Activated CD4-positive, alpha-beta T cell treated with anti-CD3 and anti-CD28 coated beads, Interleukin-2, amount 10 ng/mL, durations not matched to agents 7 days and 5 days (primary cell): ENCODE measurements at regions not wholly inside any gene's neighbourhood (a gene's known extent, or its start where the extent isn't known, plus 50 kb on each side); places are given as distances from the start of the nearest gene placed in this dataset.

Experiments
- CTCF ChIA-PET: fragments of 350-600 bp; sonication (Branson Sonifier 250); formaldehyde crosslinking; loops from one replicate; lab custom pipeline; 2021; ENCODE audit warnings: antibody characterized with exemption; lab: Charles Lee
- POLR2A ChIA-PET: fragments of 350-600 bp; sonication (Branson Sonifier 250); formaldehyde crosslinking; loops from one replicate; lab custom pipeline; 2021; ENCODE audit warnings: antibody characterized with exemption; lab: Charles Lee
- DNase-seq: peaks from one replicate; pipeline ENCODE4 v3.0.0-alpha.2; 2020
- H3K27ac Mint-ChIP-seq: one replicate; pipeline ENCODE4 v1.8.0; 2021; ENCODE audit warnings: mild to moderate bottlenecking, moderate library complexity, mixed read lengths
- H3K27me3 Mint-ChIP-seq: one replicate; pipeline ENCODE4 v1.8.0; 2021; ENCODE audit warnings: mixed read lengths
- H3K36me3 Mint-ChIP-seq: one replicate; pipeline ENCODE4 v1.8.0; 2021; ENCODE audit warnings: low read depth, mixed read lengths
- H3K4me1 Mint-ChIP-seq: one replicate; pipeline ENCODE4 v1.8.0; 2021; ENCODE audit warnings: mixed read lengths
- H3K4me3 Mint-ChIP-seq: one replicate; pipeline ENCODE4 v1.8.0; 2021; ENCODE audit warnings: mild to moderate bottlenecking, moderate library complexity, mixed read lengths
- H3K9me3 Mint-ChIP-seq: one replicate; pipeline ENCODE4 v1.8.0; 2021; ENCODE audit warnings: mixed read lengths

- Mint-ChIP-seq H3K4me1 (no peaks in the 10 kb centered on the region), H3K36me3 (no peaks in the 10 kb centered on the region), H3K27ac (no peak overlapping the region), H3K9me3 (no peaks in the 10 kb centered on the region), H3K27me3 (no peaks in the 10 kb centered on the region), H3K4me3 (no peak overlapping the region)
- ChIA-PET POLR2A (no interaction called here), CTCF (no interaction called here)
- no peak for DNase-seq
These were observed 65.0 kb downstream of the CBLN1 start for GRCh38 chr16:49216593-49216992.

GRCh38 chr16:49213594-49213993 lies 68.0 kb downstream of the CBLN1 start:
- no peak overlapping the region for H3K27ac Mint-ChIP-seq
- no peak for DNase-seq
- no peaks in the 10 kb centered on the region for H3K36me3 Mint-ChIP-seq
- no peaks in the 10 kb centered on the region for H3K27me3 Mint-ChIP-seq
- H3K9me3 Mint-ChIP-seq, result no peaks in the 10 kb centered on the region
- POLR2A ChIA-PET, result no interaction called here
- CTCF ChIA-PET, result no interaction called here
- no peak overlapping the region for H3K4me3 Mint-ChIP-seq
- no peaks in the 10 kb centered on the region for H3K4me1 Mint-ChIP-seq

- Mint-ChIP-seq H3K4me1 (no peaks in the 10 kb centered on the region), H3K27me3 (no peaks in the 10 kb centered on the region), H3K36me3 (no peaks in the 10 kb centered on the region), H3K27ac (no peak overlapping the region), H3K9me3 (no peaks in the 10 kb centered on the region), H3K4me3 (no peak overlapping the region)
- ChIA-PET CTCF (no interaction called here), POLR2A (no interaction called here)
- DNase-seq, result no peak
These were observed 77.4 kb downstream of the CBLN1 start for GRCh38 chr16:49204191-49204590.

GRCh38 chr16:49203361-49203760 lies 78.3 kb downstream of the CBLN1 start:
- no peak overlapping the region for H3K4me3 Mint-ChIP-seq
- no peaks in the 10 kb centered on the region for H3K9me3 Mint-ChIP-seq
- no peaks in the 10 kb centered on the region for H3K36me3 Mint-ChIP-seq
- POLR2A ChIA-PET, result no interaction called here
- CTCF ChIA-PET, result no interaction called here
- no peak overlapping the region for H3K27ac Mint-ChIP-seq
- no peaks in the 10 kb centered on the region for H3K27me3 Mint-ChIP-seq
- no peak for DNase-seq
- H3K4me1 Mint-ChIP-seq, result no peaks in the 10 kb centered on the region

- H3K9me3 Mint-ChIP-seq, result no peaks in the 10 kb centered on the region
- H3K27me3 Mint-ChIP-seq, result no peaks in the 10 kb centered on the region
- H3K4me1 Mint-ChIP-seq, result no peaks in the 10 kb centered on the region
- no peak overlapping the region for H3K4me3 Mint-ChIP-seq
- DNase-seq, result no peak
- ChIA-PET POLR2A (no interaction called here), CTCF (no interaction called here)
- H3K27ac Mint-ChIP-seq, result no peak overlapping the region
- H3K36me3 Mint-ChIP-seq, result no peaks in the 10 kb centered on the region
These were observed 80.5 kb downstream of the CBLN1 start for GRCh38 chr16:49201118-49201517.

GRCh38 chr16:49200223-49200820 lies 81.3 kb downstream of the CBLN1 start:
- CTCF ChIA-PET, result no interaction called here
- H3K27me3 Mint-ChIP-seq, result no peaks in the 10 kb centered on the region
- no peak overlapping the region for H3K4me3 Mint-ChIP-seq
- no peaks in the 10 kb centered on the region for H3K36me3 Mint-ChIP-seq
- DNase-seq, result no peak
- H3K9me3 Mint-ChIP-seq, result no peaks in the 10 kb centered on the region
- H3K4me1 Mint-ChIP-seq, result no peaks in the 10 kb centered on the region
- no peak overlapping the region for H3K27ac Mint-ChIP-seq
- POLR2A ChIA-PET, result no interaction called here

- Mint-ChIP-seq H3K27ac (no peak overlapping the region), H3K27me3 (no peaks in the 10 kb centered on the region), H3K4me3 (no peak overlapping the region), H3K9me3 (no peaks in the 10 kb centered on the region), H3K4me1 (no peaks in the 10 kb centered on the region), H3K36me3 (no peaks in the 10 kb centered on the region)
- no peak for DNase-seq
- ChIA-PET POLR2A (no interaction called here), CTCF (no interaction called here)
These were observed 86.4 kb downstream of the CBLN1 start for GRCh38 chr16:49195237-49195548.

DNA sequence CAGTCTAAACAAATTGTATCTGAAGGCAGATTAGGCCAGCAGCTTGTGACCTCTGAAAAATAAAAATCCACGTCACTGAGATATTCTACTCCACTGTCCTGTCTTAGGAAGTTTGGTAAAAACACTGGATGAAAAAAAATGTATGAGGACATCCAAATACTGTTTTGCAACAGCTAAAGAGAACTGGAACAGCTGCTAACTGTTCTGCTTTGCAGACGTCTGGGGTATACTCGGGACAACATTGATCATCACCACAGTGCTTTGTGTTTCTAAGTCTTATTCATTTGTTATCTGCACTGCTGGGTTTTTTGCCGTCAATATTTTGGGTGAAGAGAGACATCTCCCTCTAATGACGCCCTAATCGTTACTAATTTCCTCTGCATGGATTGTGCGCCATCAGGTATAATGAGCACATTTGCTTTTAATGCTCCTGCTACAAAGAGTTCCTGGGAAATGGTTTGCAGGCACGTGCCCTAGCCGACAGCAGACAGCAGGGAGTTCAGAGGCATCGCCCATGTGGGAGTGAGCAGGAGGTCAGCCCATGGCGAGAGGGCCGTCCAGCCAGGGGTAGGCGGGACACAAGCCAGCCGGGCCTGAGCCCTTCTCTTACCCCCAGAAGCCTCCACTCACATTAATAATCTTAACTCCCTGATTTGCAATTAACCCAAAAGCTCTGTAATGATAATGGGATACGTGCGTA lies 87.0 kb downstream of the CBLN1 start:
- H3K4me1 Mint-ChIP-seq, result no peaks in the 10 kb centered on the region
- no peak for DNase-seq
- no peaks in the 10 kb centered on the region for H3K9me3 Mint-ChIP-seq
- H3K4me3 Mint-ChIP-seq, result no peak overlapping the region
- no peak overlapping the region for H3K27ac Mint-ChIP-seq
- ChIA-PET CTCF (no interaction called here), POLR2A (no interaction called here)
- H3K27me3 Mint-ChIP-seq, result no peaks in the 10 kb centered on the region
- no peaks in the 10 kb centered on the region for H3K36me3 Mint-ChIP-seq

- no peak overlapping the region for H3K27ac Mint-ChIP-seq
- ChIA-PET POLR2A (no interaction called here), CTCF (no interaction called here)
- no peak overlapping the region for H3K4me3 Mint-ChIP-seq
- DNase-seq, result no peak
- no peaks in the 10 kb centered on the region for H3K9me3 Mint-ChIP-seq
- no peaks in the 10 kb centered on the region for H3K4me1 Mint-ChIP-seq
- no peaks in the 10 kb centered on the region for H3K27me3 Mint-ChIP-seq
- H3K36me3 Mint-ChIP-seq, result no peaks in the 10 kb centered on the region
These were observed 88.0 kb downstream of the CBLN1 start for GRCh38 chr16:49193596-49193995.

DNA sequence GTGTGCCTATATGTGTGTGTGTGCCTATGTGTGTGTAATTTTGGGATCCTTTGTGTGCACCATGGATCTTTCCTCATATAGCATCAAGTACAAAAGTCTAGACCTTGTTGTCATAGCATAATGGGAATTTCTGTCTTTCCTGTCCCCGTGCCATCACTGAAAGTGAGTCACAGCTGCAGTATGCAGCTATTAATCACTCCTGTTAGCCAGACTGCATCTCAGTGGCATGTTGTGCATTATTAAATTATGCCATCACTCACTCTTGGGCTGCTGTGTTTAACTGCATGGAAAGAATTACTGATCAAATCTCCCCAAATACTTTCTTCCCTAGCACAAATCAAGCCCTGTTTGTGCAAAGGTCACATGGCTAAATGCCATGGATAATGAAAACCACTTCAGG lies 92.4 kb downstream of the CBLN1 start:
- H3K9me3 Mint-ChIP-seq, result peaks cover 2% of the 10 kb centered on the region

GRCh38 chr16:49183911-49184310 lies 97.7 kb downstream of the CBLN1 start:
- no peaks in the 10 kb centered on the region for H3K4me1 Mint-ChIP-seq
- H3K4me3 Mint-ChIP-seq, result no peak overlapping the region
- no peak overlapping the region for H3K27ac Mint-ChIP-seq
- H3K9me3 Mint-ChIP-seq, result peaks cover 2% of the 10 kb centered on the region
- no peaks in the 10 kb centered on the region for H3K36me3 Mint-ChIP-seq
- CTCF ChIA-PET, result no interaction called here
- no peaks in the 10 kb centered on the region for H3K27me3 Mint-ChIP-seq
- DNase-seq, result no peak
- POLR2A ChIA-PET, result no interaction called here

More for the DNA sequence above, 92.4 kb downstream of the CBLN1 start:
- Mint-ChIP-seq H3K36me3 (no peaks in the 10 kb centered on the region), H3K4me3 (no peak overlapping the region), H3K27me3 (no peaks in the 10 kb centered on the region), H3K4me1 (no peaks in the 10 kb centered on the region), H3K27ac (no peak overlapping the region)
- POLR2A ChIA-PET, result no interaction called here
- DNase-seq, result no peak
- CTCF ChIA-PET, result no interaction called here

GRCh38 chr16:49181791-49182518 lies 99.7 kb downstream of the CBLN1 start:
- ChIA-PET CTCF (no interaction called here), POLR2A (no interaction called here)
- Mint-ChIP-seq H3K4me1 (no peaks in the 10 kb centered on the region), H3K4me3 (no peak overlapping the region), H3K27me3 (no peaks in the 10 kb centered on the region), H3K27ac (no peak overlapping the region), H3K36me3 (no peaks in the 10 kb centered on the region), H3K9me3 (no peaks in the 10 kb centered on the region)
- no peak for DNase-seq

DNA sequence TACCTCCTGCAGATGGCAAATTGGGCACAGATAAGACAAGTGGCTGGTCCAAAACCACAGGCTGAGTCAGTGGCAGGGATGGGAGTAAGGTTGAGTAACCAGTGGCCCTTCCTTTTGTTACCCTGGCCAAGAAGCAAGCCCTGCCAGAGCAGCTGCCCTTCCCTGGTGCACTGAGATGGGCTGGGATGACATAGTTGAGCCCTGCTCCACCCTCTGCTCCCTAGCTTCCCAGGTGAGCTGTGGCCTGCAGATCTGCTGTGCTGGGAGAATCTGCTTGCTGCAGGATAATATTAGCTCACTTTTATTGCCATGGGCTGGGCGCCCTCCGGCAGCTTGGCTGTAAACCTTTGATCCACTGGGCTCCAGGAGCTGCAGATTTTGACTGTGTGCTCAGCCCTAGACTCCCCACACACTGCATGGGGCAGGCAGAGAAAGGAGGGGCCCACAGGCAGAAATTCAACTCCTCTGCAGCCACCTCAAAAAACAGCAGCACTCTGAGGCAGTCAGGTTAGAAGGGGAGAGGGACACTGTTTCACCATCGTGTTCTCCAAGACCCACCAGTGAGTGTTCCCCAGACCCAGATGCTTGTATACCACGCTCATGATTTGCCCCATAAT lies 101.8 kb downstream of the CBLN1 start:
- Mint-ChIP-seq H3K27ac (no peak overlapping the region), H3K9me3 (no peaks in the 10 kb centered on the region), H3K27me3 (no peaks in the 10 kb centered on the region), H3K4me3 (no peak overlapping the region), H3K4me1 (no peaks in the 10 kb centered on the region), H3K36me3 (no peaks in the 10 kb centered on the region)
- no peak for DNase-seq
- ChIA-PET POLR2A (no interaction called here), CTCF (interaction anchor here (0.6 kb wide), 1 partner anchor 140 kb away, joined by 7 read pairs; no protein-coding TSS in a partner anchor)
